ENCODE measurements at regions not wholly inside any gene's neighbourhood (a gene's known extent, or its start where the extent isn't known, plus 50 kb on each side); places are given as distances from the start of the nearest gene placed in this dataset.

DNA sequence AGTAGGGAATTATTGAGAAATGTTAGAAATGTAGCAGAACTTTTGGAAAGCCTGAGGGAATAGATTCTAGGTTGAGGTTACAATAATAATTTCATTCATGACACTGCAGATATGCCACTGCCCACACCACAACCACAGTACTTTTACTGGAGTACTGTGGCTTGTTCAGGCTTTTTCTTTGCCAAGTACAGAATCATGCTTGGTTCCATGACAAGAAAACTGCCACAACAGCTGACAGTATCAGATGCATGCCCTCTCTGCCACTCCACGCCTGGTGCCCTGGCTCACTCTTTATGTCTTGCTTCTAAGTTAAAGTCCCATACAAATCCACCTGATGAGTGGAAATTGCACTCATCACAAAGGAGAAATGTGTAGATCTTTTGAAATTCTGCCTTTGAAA, 398.6 kb downstream of the ZIC1 start:
- DNase-seq (ENCODE audit: low read depth): no peak
- TF ChIP-seq, protein P1, sequence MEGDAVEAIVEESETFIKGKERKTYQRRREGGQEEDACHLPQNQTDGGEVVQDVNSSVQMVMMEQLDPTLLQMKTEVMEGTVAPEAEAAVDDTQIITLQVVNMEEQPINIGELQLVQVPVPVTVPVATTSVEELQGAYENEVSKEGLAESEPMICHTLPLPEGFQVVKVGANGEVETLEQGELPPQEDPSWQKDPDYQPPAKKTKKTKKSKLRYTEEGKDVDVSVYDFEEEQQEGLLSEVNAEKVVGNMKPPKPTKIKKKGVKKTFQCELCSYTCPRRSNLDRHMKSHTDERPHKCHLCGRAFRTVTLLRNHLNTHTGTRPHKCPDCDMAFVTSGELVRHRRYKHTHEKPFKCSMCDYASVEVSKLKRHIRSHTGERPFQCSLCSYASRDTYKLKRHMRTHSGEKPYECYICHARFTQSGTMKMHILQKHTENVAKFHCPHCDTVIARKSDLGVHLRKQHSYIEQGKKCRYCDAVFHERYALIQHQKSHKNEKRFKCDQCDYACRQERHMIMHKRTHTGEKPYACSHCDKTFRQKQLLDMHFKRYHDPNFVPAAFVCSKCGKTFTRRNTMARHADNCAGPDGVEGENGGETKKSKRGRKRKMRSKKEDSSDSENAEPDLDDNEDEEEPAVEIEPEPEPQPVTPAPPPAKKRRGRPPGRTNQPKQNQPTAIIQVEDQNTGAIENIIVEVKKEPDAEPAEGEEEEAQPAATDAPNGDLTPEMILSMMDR (IDR thresholded peaks at IDR 0.05; ENCODE audit: insufficient read depth, low read length): no peak

DNA sequence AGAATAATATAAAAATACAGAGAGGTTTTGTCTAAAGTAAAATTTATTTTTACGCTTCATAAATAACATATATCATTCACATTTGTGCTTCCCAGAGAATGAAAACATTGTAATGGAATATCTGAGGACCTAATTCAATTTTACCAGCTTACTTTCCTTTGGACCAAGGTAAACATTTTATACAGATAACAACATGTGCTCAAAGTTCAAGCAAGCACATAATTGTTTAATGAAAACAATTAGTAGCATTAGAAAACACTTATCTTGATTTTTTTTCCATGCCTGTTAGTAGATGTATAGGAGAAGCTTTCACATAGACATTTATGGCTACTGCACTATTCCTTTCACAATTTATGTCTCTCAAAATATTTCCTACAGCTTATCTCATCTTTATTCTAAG, 400.0 kb downstream of the ZIC1 start:
- DNase-seq (ENCODE audit: low read depth): no peak
- no peak overlapping the region for H3K4me3 ChIP-seq (ENCODE audit: low read depth, low read length)
- TF ChIP-seq, protein P1 (IDR thresholded peaks at IDR 0.05; ENCODE audit: insufficient read depth, low read length): no peak

More for the DNA sequence above, 398.6 kb downstream of the ZIC1 start:
- no peak overlapping the region for H3K4me3 ChIP-seq (ENCODE audit: low read depth, low read length)

DNA sequence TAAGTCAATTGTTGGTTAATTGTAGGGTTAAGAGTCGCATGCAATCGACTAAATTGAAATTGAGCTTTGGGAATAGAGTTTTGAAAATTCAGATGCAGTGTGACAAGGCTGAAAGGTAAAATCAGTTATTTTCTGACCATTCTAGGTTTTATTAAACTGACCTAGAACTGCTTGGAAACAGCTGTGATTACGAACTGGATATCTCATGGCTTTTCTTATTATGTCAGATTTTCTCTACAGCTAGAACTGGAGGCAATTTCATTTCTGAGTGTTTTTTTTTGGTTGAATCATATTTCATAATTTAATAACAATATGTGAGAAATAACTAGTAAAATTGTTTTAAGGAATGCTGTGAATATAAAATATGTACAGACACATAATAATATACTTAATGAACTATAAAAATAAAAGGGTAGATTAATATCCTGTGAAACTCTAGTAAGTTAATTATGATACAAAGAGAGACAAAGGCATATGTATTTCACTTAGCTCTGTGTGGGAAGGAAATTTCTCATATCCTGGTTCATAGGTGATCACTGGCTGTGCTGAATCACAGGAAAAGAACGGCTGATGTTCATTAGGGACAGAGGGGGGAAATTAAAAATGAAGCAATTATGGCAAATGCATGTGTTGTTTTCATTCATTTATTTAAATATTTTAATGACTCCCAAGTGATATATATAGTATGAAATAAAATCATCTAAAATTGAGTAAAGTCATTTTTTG, 403.2 kb downstream of the ZIC1 start:
- TF ChIP-seq, protein P1 (IDR thresholded peaks at IDR 0.05; ENCODE audit: insufficient read depth, low read length): no peak
- DNase-seq (ENCODE audit: low read depth): no peak
- H3K4me3 ChIP-seq (ENCODE audit: low read depth, low read length): no peak overlapping the region

GRCh38 chr3:147813256-147813655, 404.1 kb downstream of the ZIC1 start:
- TF ChIP-seq, protein P1 (IDR thresholded peaks at IDR 0.05; ENCODE audit: insufficient read depth, low read length): no peak

GRCh38 chr3:147816752-147817151, 407.6 kb downstream of the ZIC1 start:
- TF ChIP-seq, protein P1 (IDR thresholded peaks at IDR 0.05; ENCODE audit: insufficient read depth, low read length): no peak
- DNase-seq (ENCODE audit: low read depth): peak; percentile 63
- H3K4me3 ChIP-seq (ENCODE audit: low read depth, low read length): no peak overlapping the region

More at GRCh38 chr3:147813256-147813655, 404.1 kb downstream of the ZIC1 start:
- H3K4me3 ChIP-seq (ENCODE audit: low read depth, low read length): no peak overlapping the region
- no peak for DNase-seq (ENCODE audit: low read depth)

DNA sequence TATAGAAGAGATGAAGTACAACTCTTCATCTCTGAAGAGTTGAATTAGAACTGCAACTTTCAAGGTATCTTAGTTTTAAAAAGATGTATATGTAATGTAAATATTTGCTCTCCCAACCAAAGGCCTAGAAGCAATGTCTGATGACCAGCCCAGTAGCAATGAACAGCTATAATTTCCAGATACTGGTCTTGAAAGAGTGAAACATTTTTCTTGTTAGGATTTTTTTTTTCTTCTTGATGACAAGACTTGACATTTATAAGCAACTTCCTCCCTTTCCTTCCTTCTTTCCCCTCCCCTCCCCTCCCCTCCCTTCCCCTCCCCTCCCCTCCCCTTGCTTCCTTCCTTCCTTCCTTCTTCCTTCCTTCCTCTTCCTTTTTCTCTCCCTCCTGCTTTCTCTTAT, 423.4 kb downstream of the ZIC1 start:
- no peak overlapping the region for H3K4me3 ChIP-seq (ENCODE audit: low read depth, low read length)
- TF ChIP-seq, protein P1 (IDR thresholded peaks at IDR 0.05; ENCODE audit: insufficient read depth, low read length): no peak
- DNase-seq (ENCODE audit: low read depth): no peak

- TF ChIP-seq, protein P1 (IDR thresholded peaks at IDR 0.05; ENCODE audit: insufficient read depth, low read length): no peak
- H3K4me3 ChIP-seq (ENCODE audit: low read depth, low read length): no peak overlapping the region
- DNase-seq (ENCODE audit: low read depth): no peak
These were observed 427.2 kb downstream of the ZIC1 start for GRCh38 chr3:147836330-147836729.

All from fibroblast of the aortic adventitia (primary cell).